ENCODE measurements at regions not wholly inside any gene's neighbourhood (a gene's known extent, or its start where the extent isn't known, plus 50 kb on each side); places are given as distances from the start of the nearest gene placed in this dataset.

- POLR2A ChIA-PET: no interaction called here
- intact Hi-C loops (cut with micrococcal nuclease): no loop called here
- DNase-seq: no peak
- Mint-ChIP-seq H3K4me3 (no peak overlapping the region), H3K9me3 (no peaks in the 10 kb centered on the region), H3K27me3 (no peaks in the 10 kb centered on the region), H3K36me3 (no peaks in the 10 kb centered on the region), H3K4me1 (ENCODE audit: low read depth) (peaks cover 22% of the 10 kb centered on the region), H3K27ac (no peak overlapping the region)
- CTCF ChIA-PET: interaction anchor here (0.6 kb wide), 1 partner anchor 45 kb away, joined by 3 read pairs; no protein-coding TSS in a partner anchor
Measured at GRCh38 chr12:89892436-89892835, 183.8 kb upstream of the ATP2B1 start.

- ChIA-PET POLR2A (no interaction called here), CTCF (no interaction called here)
- no peak overlapping the region for H3K27ac Mint-ChIP-seq
- no peaks in the 10 kb centered on the region for H3K36me3 Mint-ChIP-seq
- no peaks in the 10 kb centered on the region for H3K9me3 Mint-ChIP-seq
- peaks cover 17% of the 10 kb centered on the region for H3K4me1 Mint-ChIP-seq (ENCODE audit: low read depth)
- no peak for DNase-seq
- intact Hi-C loops (cut with micrococcal nuclease): no loop called here
- H3K27me3 Mint-ChIP-seq: no peaks in the 10 kb centered on the region
- no peak overlapping the region for H3K4me3 Mint-ChIP-seq
Measured at GRCh38 chr12:89891933-89892332, 183.3 kb upstream of the ATP2B1 start.

- Mint-ChIP-seq H3K9me3 (no peaks in the 10 kb centered on the region), H3K36me3 (no peaks in the 10 kb centered on the region), H3K4me1 (ENCODE audit: low read depth) (peaks cover 12% of the 10 kb centered on the region), H3K27ac (no peak overlapping the region), H3K4me3 (no peak overlapping the region), H3K27me3 (no peaks in the 10 kb centered on the region)
- POLR2A ChIA-PET: no interaction called here
- no peak for DNase-seq
- CTCF ChIA-PET: no interaction called here
- intact Hi-C loops (cut with micrococcal nuclease): no loop called here
Measured at GRCh38 chr12:89890161-89890560, 181.5 kb upstream of the ATP2B1 start.

- H3K27me3 Mint-ChIP-seq: no peaks in the 10 kb centered on the region
- intact Hi-C loops (cut with micrococcal nuclease): no loop called here
- CTCF ChIA-PET: no interaction called here
Measured at GRCh38 chr12:89889062-89889461, 180.4 kb upstream of the ATP2B1 start.

GRCh38 chr12:89884952-89885351 lies 176.3 kb upstream of the ATP2B1 start:
- ChIA-PET POLR2A (no interaction called here), CTCF (no interaction called here)
- no peak overlapping the region for H3K4me3 Mint-ChIP-seq
- DNase-seq: no peak
- H3K9me3 Mint-ChIP-seq: no peaks in the 10 kb centered on the region
- peaks cover 27% of the 10 kb centered on the region for H3K4me1 Mint-ChIP-seq (ENCODE audit: low read depth)
- no peaks in the 10 kb centered on the region for H3K36me3 Mint-ChIP-seq
- H3K27ac Mint-ChIP-seq: no peak overlapping the region
- H3K27me3 Mint-ChIP-seq: no peaks in the 10 kb centered on the region
- intact Hi-C loops (cut with micrococcal nuclease): loop anchor here (5.0 kb wide), 2 partner anchors 192 to 397 kb away; no protein-coding TSS in a partner anchor

More at GRCh38 chr12:89889062-89889461, 180.4 kb upstream of the ATP2B1 start:
- Mint-ChIP-seq H3K27ac (no peak overlapping the region), H3K4me3 (no peak overlapping the region), H3K36me3 (no peaks in the 10 kb centered on the region), H3K4me1 (ENCODE audit: low read depth) (peaks cover 5% of the 10 kb centered on the region), H3K9me3 (no peaks in the 10 kb centered on the region)
- DNase-seq: no peak
- POLR2A ChIA-PET: no interaction called here

GRCh38 chr12:89884416-89884898 lies 175.8 kb upstream of the ATP2B1 start:
- POLR2A ChIA-PET: no interaction called here
- no peaks in the 10 kb centered on the region for H3K27me3 Mint-ChIP-seq
- H3K27ac Mint-ChIP-seq: no peak overlapping the region
- no peak for DNase-seq
- intact Hi-C loops (cut with micrococcal nuclease): loop anchor here (5.0 kb wide), 2 partner anchors 193 to 398 kb away; no protein-coding TSS in a partner anchor
- no peaks in the 10 kb centered on the region for H3K36me3 Mint-ChIP-seq
- no peak overlapping the region for H3K4me3 Mint-ChIP-seq
- H3K4me1 Mint-ChIP-seq (ENCODE audit: low read depth): peaks cover 29% of the 10 kb centered on the region
- CTCF ChIA-PET: no interaction called here
- no peaks in the 10 kb centered on the region for H3K9me3 Mint-ChIP-seq

- intact Hi-C loops (cut with micrococcal nuclease): loop anchor here (2.0 to 5.0 kb wide), 4 partner anchors 51 to 398 kb away; no protein-coding TSS in a partner anchor
- H3K27me3 Mint-ChIP-seq: no peaks in the 10 kb centered on the region
- no peaks in the 10 kb centered on the region for H3K36me3 Mint-ChIP-seq
- no peak overlapping the region for H3K27ac Mint-ChIP-seq
- CTCF ChIA-PET: no interaction called here
- H3K4me1 Mint-ChIP-seq (ENCODE audit: low read depth): peaks cover 35% of the 10 kb centered on the region
- H3K4me3 Mint-ChIP-seq: no peak overlapping the region
- H3K9me3 Mint-ChIP-seq: no peaks in the 10 kb centered on the region
- DNase-seq: no peak
- POLR2A ChIA-PET: no interaction called here
Measured at GRCh38 chr12:89883630-89884389, 175.2 kb upstream of the ATP2B1 start.

GRCh38 chr12:89882792-89883191 lies 174.2 kb upstream of the ATP2B1 start:
- intact Hi-C loops (cut with micrococcal nuclease): loop anchor here (1.0 to 5.0 kb wide), 7 partner anchors 24 to 400 kb away; no protein-coding TSS in a partner anchor
- no peak overlapping the region for H3K4me3 Mint-ChIP-seq
- ChIA-PET CTCF (interaction anchor here (1.1 kb wide), 1 partner anchor 36 kb away, joined by 3 read pairs; no protein-coding TSS in a partner anchor), POLR2A (no interaction called here)
- H3K36me3 Mint-ChIP-seq: no peaks in the 10 kb centered on the region
- peaks cover 40% of the 10 kb centered on the region for H3K4me1 Mint-ChIP-seq (ENCODE audit: low read depth)
- H3K27me3 Mint-ChIP-seq: no peaks in the 10 kb centered on the region
- no peak overlapping the region for H3K27ac Mint-ChIP-seq
- H3K9me3 Mint-ChIP-seq: no peaks in the 10 kb centered on the region
- no peak for DNase-seq

- Mint-ChIP-seq H3K4me1 (ENCODE audit: low read depth) (peaks cover 40% of the 10 kb centered on the region), H3K27me3 (no peaks in the 10 kb centered on the region), H3K27ac (peak overlapping the region; percentile 70), H3K9me3 (no peaks in the 10 kb centered on the region), H3K4me3 (no peak overlapping the region), H3K36me3 (no peaks in the 10 kb centered on the region)
- ChIA-PET POLR2A (no interaction called here), CTCF (interaction anchor here (1.1 kb wide), 1 partner anchor 36 kb away, joined by 3 read pairs; no protein-coding TSS in a partner anchor)
- intact Hi-C loops (cut with micrococcal nuclease): loop anchor here (1.0 to 5.0 kb wide), 7 partner anchors 24 to 400 kb away; no protein-coding TSS in a partner anchor
- peak; percentile 65 for DNase-seq
Measured at GRCh38 chr12:89882050-89882449, 173.4 kb upstream of the ATP2B1 start.

GRCh38 chr12:89880690-89881350 lies 172.2 kb upstream of the ATP2B1 start:
- CTCF ChIA-PET: no interaction called here
- Mint-ChIP-seq H3K27ac (peak overlapping the region; percentile 74), H3K4me1 (ENCODE audit: low read depth) (peaks cover 40% of the 10 kb centered on the region), H3K4me3 (peak overlapping the region; percentile 2), H3K9me3 (no peaks in the 10 kb centered on the region), H3K36me3 (no peaks in the 10 kb centered on the region), H3K27me3 (no peaks in the 10 kb centered on the region)
- DNase-seq: peak; percentile 67
- intact Hi-C loops (cut with micrococcal nuclease): loop anchor here (1.0 to 5.0 kb wide), 6 partner anchors 18 to 401 kb away; no protein-coding TSS in a partner anchor
- POLR2A ChIA-PET: no interaction called here

GRCh38 chr12:89879766-89880165 lies 171.1 kb upstream of the ATP2B1 start:
- H3K27ac Mint-ChIP-seq: no peak overlapping the region
- no peak overlapping the region for H3K4me3 Mint-ChIP-seq
- H3K36me3 Mint-ChIP-seq: no peaks in the 10 kb centered on the region
- ChIA-PET CTCF (no interaction called here), POLR2A (no interaction called here)
- DNase-seq: no peak
- no peaks in the 10 kb centered on the region for H3K27me3 Mint-ChIP-seq
- intact Hi-C loops (cut with micrococcal nuclease): loop anchor here (1.0 to 5.0 kb wide), 6 partner anchors 16 to 403 kb away; no protein-coding TSS in a partner anchor
- H3K9me3 Mint-ChIP-seq: no peaks in the 10 kb centered on the region
- peaks cover 40% of the 10 kb centered on the region for H3K4me1 Mint-ChIP-seq (ENCODE audit: low read depth)

- DNase-seq: no peak
- Mint-ChIP-seq H3K4me3 (no peak overlapping the region), H3K9me3 (no peaks in the 10 kb centered on the region), H3K4me1 (ENCODE audit: low read depth) (peaks cover 40% of the 10 kb centered on the region), H3K36me3 (no peaks in the 10 kb centered on the region), H3K27me3 (no peaks in the 10 kb centered on the region), H3K27ac (no peak overlapping the region)
- POLR2A ChIA-PET: no interaction called here
- CTCF ChIA-PET: no interaction called here
- intact Hi-C loops (cut with micrococcal nuclease): no loop called here
Measured at GRCh38 chr12:89878950-89879349, 170.3 kb upstream of the ATP2B1 start.

Data from activated CD4-positive, alpha-beta memory T cell treated with anti-CD3 and anti-CD28 coated beads for 36 hours (primary cell).